ENCODE measurements at regions not wholly inside any gene's neighbourhood (a gene's known extent, or its start where the extent isn't known, plus 50 kb on each side); places are given as distances from the start of the nearest gene placed in this dataset.

- Histone ChIP-seq H3K36me3 (ENCODE audit: control insufficient read depth in 2 of 2, insufficient read depth in 2 of 2, low read length in 1 of 2) (no peaks in the 10 kb centered on the region), H3K4me3 (ENCODE audit: low read depth in 1 of 2, low read length in 2 of 2) (no peak overlapping the region), H3K27me3 (ENCODE audit: control insufficient read depth in 1 of 2, insufficient read depth in 2 of 2, low read length in 2 of 2) (no peaks in the 10 kb centered on the region), H3K9me3 (ENCODE audit: control insufficient read depth in 2 of 2, insufficient read depth in 1 of 2, low read depth in 1 of 2, low read length in 1 of 2) (no peaks in the 10 kb centered on the region), H3K27ac (ENCODE audit: low read depth in 2 of 2, low read length in 1 of 2) (peak overlapping the region in 1 of 2 donors; percentile 67), H3K4me1 (ENCODE audit: control insufficient read depth in 2 of 2, insufficient read depth in 2 of 2, low read length in 1 of 2) (peaks cover 3 to 5% of the 10 kb centered on the region in 2 donors)
- 41 to 46% methylated on average over 8 of the region's 8 CpGs for WGBS, 2 donors
Measured at GRCh38 chr7:101707587-101707986, 78.5 kb upstream of the MYL10 start.

GRCh38 chr7:101708223-101708622 is 79.1 kb upstream of the MYL10 start:
- peak overlapping the region in 1 of 2 donors; percentile 53 for H3K27ac ChIP-seq (ENCODE audit: low read depth in 2 of 2, low read length in 1 of 2)
- no peak overlapping the region for H3K4me3 ChIP-seq (ENCODE audit: low read depth in 1 of 2, low read length in 2 of 2)
- no peaks in the 10 kb centered on the region for H3K9me3 ChIP-seq (ENCODE audit: control insufficient read depth in 2 of 2, insufficient read depth in 1 of 2, low read depth in 1 of 2, low read length in 1 of 2)
- peaks cover 3 to 5% of the 10 kb centered on the region in 2 donors for H3K4me1 ChIP-seq (ENCODE audit: control insufficient read depth in 2 of 2, insufficient read depth in 2 of 2, low read length in 1 of 2)
- WGBS, 2 donors: 69 to 72% methylated on average over 7 of the region's 7 CpGs
- no peaks in the 10 kb centered on the region for H3K36me3 ChIP-seq (ENCODE audit: control insufficient read depth in 2 of 2, insufficient read depth in 2 of 2, low read length in 1 of 2)
- H3K27me3 ChIP-seq (ENCODE audit: control insufficient read depth in 1 of 2, insufficient read depth in 2 of 2, low read length in 2 of 2): no peaks in the 10 kb centered on the region

GRCh38 chr7:101712652-101713051 is 83.6 kb upstream of the MYL10 start:
- H3K4me3 ChIP-seq (ENCODE audit: low read depth in 1 of 2, low read length in 2 of 2): no peak overlapping the region
- no peaks in the 10 kb centered on the region for H3K9me3 ChIP-seq (ENCODE audit: control insufficient read depth in 2 of 2, insufficient read depth in 1 of 2, low read depth in 1 of 2, low read length in 1 of 2)
- H3K27me3 ChIP-seq (ENCODE audit: control insufficient read depth in 1 of 2, insufficient read depth in 2 of 2, low read length in 2 of 2): no peaks in the 10 kb centered on the region
- no peaks in the 10 kb centered on the region for H3K36me3 ChIP-seq (ENCODE audit: control insufficient read depth in 2 of 2, insufficient read depth in 2 of 2, low read length in 1 of 2)
- no peaks in the 10 kb centered on the region for H3K4me1 ChIP-seq (ENCODE audit: control insufficient read depth in 2 of 2, insufficient read depth in 2 of 2, low read length in 1 of 2)
- H3K27ac ChIP-seq (ENCODE audit: low read depth in 2 of 2, low read length in 1 of 2): no peak overlapping the region
- WGBS, 2 donors: 83 to 86% methylated on average over 3 of the region's 3 CpGs

- Histone ChIP-seq H3K4me3 (ENCODE audit: low read depth in 1 of 2, low read length in 2 of 2) (no peak overlapping the region), H3K4me1 (ENCODE audit: control insufficient read depth in 2 of 2, insufficient read depth in 2 of 2, low read length in 1 of 2) (no peaks in the 10 kb centered on the region), H3K9me3 (ENCODE audit: control insufficient read depth in 2 of 2, insufficient read depth in 1 of 2, low read depth in 1 of 2, low read length in 1 of 2) (no peaks in the 10 kb centered on the region), H3K27ac (ENCODE audit: low read depth in 2 of 2, low read length in 1 of 2) (no peak overlapping the region), H3K27me3 (ENCODE audit: control insufficient read depth in 1 of 2, insufficient read depth in 2 of 2, low read length in 2 of 2) (no peaks in the 10 kb centered on the region), H3K36me3 (ENCODE audit: control insufficient read depth in 2 of 2, insufficient read depth in 2 of 2, low read length in 1 of 2) (no peaks in the 10 kb centered on the region)
- WGBS, 2 donors: 77 to 78% methylated on average over 7 of the region's 7 CpGs
Measured at GRCh38 chr7:101714097-101714496, 85.0 kb upstream of the MYL10 start.

GRCh38 chr7:101717628-101718357 is 88.7 kb upstream of the MYL10 start:
- no peaks in the 10 kb centered on the region for H3K27me3 ChIP-seq (ENCODE audit: control insufficient read depth in 1 of 2, insufficient read depth in 2 of 2, low read length in 2 of 2)
- 42 to 44% methylated on average over 25 of the region's 25 CpGs for WGBS, 2 donors
- no peaks in the 10 kb centered on the region for H3K36me3 ChIP-seq (ENCODE audit: control insufficient read depth in 2 of 2, insufficient read depth in 2 of 2, low read length in 1 of 2)
- H3K9me3 ChIP-seq (ENCODE audit: control insufficient read depth in 2 of 2, insufficient read depth in 1 of 2, low read depth in 1 of 2, low read length in 1 of 2): no peaks in the 10 kb centered on the region
- peak overlapping the region; percentile 52 to 89 for H3K27ac ChIP-seq (ENCODE audit: low read depth in 2 of 2, low read length in 1 of 2)
- no peak overlapping the region for H3K4me3 ChIP-seq (ENCODE audit: low read depth in 1 of 2, low read length in 2 of 2)
- no peaks in the 10 kb centered on the region for H3K4me1 ChIP-seq (ENCODE audit: control insufficient read depth in 2 of 2, insufficient read depth in 2 of 2, low read length in 1 of 2)

GRCh38 chr7:101718363-101719122 is 89.4 kb upstream of the MYL10 start:
- Histone ChIP-seq H3K27ac (ENCODE audit: low read depth in 2 of 2, low read length in 1 of 2) (peak overlapping the region; percentile 27 to 43), H3K4me1 (ENCODE audit: control insufficient read depth in 2 of 2, insufficient read depth in 2 of 2, low read length in 1 of 2) (no peaks in the 10 kb centered on the region), H3K9me3 (ENCODE audit: control insufficient read depth in 2 of 2, insufficient read depth in 1 of 2, low read depth in 1 of 2, low read length in 1 of 2) (no peaks in the 10 kb centered on the region), H3K4me3 (ENCODE audit: low read depth in 1 of 2, low read length in 2 of 2) (no peak overlapping the region), H3K27me3 (ENCODE audit: control insufficient read depth in 1 of 2, insufficient read depth in 2 of 2, low read length in 2 of 2) (no peaks in the 10 kb centered on the region), H3K36me3 (ENCODE audit: control insufficient read depth in 2 of 2, insufficient read depth in 2 of 2, low read length in 1 of 2) (no peaks in the 10 kb centered on the region)
- WGBS, 2 donors: 84 to 86% methylated on average over 26 of the region's 26 CpGs

GRCh38 chr7:101719123-101719470 is 90.0 kb upstream of the MYL10 start:
- Histone ChIP-seq H3K4me3 (ENCODE audit: low read depth in 1 of 2, low read length in 2 of 2) (no peak overlapping the region), H3K4me1 (ENCODE audit: control insufficient read depth in 2 of 2, insufficient read depth in 2 of 2, low read length in 1 of 2) (no peaks in the 10 kb centered on the region), H3K27me3 (ENCODE audit: control insufficient read depth in 1 of 2, insufficient read depth in 2 of 2, low read length in 2 of 2) (no peaks in the 10 kb centered on the region), H3K9me3 (ENCODE audit: control insufficient read depth in 2 of 2, insufficient read depth in 1 of 2, low read depth in 1 of 2, low read length in 1 of 2) (no peaks in the 10 kb centered on the region), H3K36me3 (ENCODE audit: control insufficient read depth in 2 of 2, insufficient read depth in 2 of 2, low read length in 1 of 2) (no peaks in the 10 kb centered on the region), H3K27ac (ENCODE audit: low read depth in 2 of 2, low read length in 1 of 2) (no peak overlapping the region)
- 79 to 87% methylated on average over 9 of the region's 9 CpGs for WGBS, 2 donors

GRCh38 chr7:101720324-101720723 is 91.2 kb upstream of the MYL10 start:
- H3K9me3 ChIP-seq (ENCODE audit: control insufficient read depth in 2 of 2, insufficient read depth in 1 of 2, low read depth in 1 of 2, low read length in 1 of 2): no peaks in the 10 kb centered on the region
- no peaks in the 10 kb centered on the region for H3K36me3 ChIP-seq (ENCODE audit: control insufficient read depth in 2 of 2, insufficient read depth in 2 of 2, low read length in 1 of 2)
- WGBS, 2 donors: 66 to 75% methylated on average over 5 of the region's 5 CpGs
- H3K27ac ChIP-seq (ENCODE audit: low read depth in 2 of 2, low read length in 1 of 2): no peak overlapping the region
- H3K4me3 ChIP-seq (ENCODE audit: low read depth in 1 of 2, low read length in 2 of 2): no peak overlapping the region
- H3K4me1 ChIP-seq (ENCODE audit: control insufficient read depth in 2 of 2, insufficient read depth in 2 of 2, low read length in 1 of 2): no peaks in the 10 kb centered on the region
- H3K27me3 ChIP-seq (ENCODE audit: control insufficient read depth in 1 of 2, insufficient read depth in 2 of 2, low read length in 2 of 2): no peaks in the 10 kb centered on the region

GRCh38 chr7:101722247-101722646 is 93.2 kb upstream of the MYL10 start:
- H3K27ac ChIP-seq (ENCODE audit: low read depth in 2 of 2, low read length in 1 of 2): no peak overlapping the region
- no peaks in the 10 kb centered on the region for H3K4me1 ChIP-seq (ENCODE audit: control insufficient read depth in 2 of 2, insufficient read depth in 2 of 2, low read length in 1 of 2)
- H3K27me3 ChIP-seq (ENCODE audit: control insufficient read depth in 1 of 2, insufficient read depth in 2 of 2, low read length in 2 of 2): no peaks in the 10 kb centered on the region
- H3K36me3 ChIP-seq (ENCODE audit: control insufficient read depth in 2 of 2, insufficient read depth in 2 of 2, low read length in 1 of 2): no peaks in the 10 kb centered on the region
- H3K4me3 ChIP-seq (ENCODE audit: low read depth in 1 of 2, low read length in 2 of 2): no peak overlapping the region
- WGBS, 2 donors: 64 to 67% methylated on average over 15 to 21 of the region's 21 CpGs
- H3K9me3 ChIP-seq (ENCODE audit: control insufficient read depth in 2 of 2, insufficient read depth in 1 of 2, low read depth in 1 of 2, low read length in 1 of 2): no peaks in the 10 kb centered on the region

- Histone ChIP-seq H3K4me3 (ENCODE audit: low read depth in 1 of 2, low read length in 2 of 2) (no peak overlapping the region), H3K4me1 (ENCODE audit: control insufficient read depth in 2 of 2, insufficient read depth in 2 of 2, low read length in 1 of 2) (no peaks in the 10 kb centered on the region), H3K36me3 (ENCODE audit: control insufficient read depth in 2 of 2, insufficient read depth in 2 of 2, low read length in 1 of 2) (no peaks in the 10 kb centered on the region), H3K27me3 (ENCODE audit: control insufficient read depth in 1 of 2, insufficient read depth in 2 of 2, low read length in 2 of 2) (no peaks in the 10 kb centered on the region), H3K9me3 (ENCODE audit: control insufficient read depth in 2 of 2, insufficient read depth in 1 of 2, low read depth in 1 of 2, low read length in 1 of 2) (no peaks in the 10 kb centered on the region), H3K27ac (ENCODE audit: low read depth in 2 of 2, low read length in 1 of 2) (no peak overlapping the region)
- WGBS, 2 donors: 77 to 96% methylated on average over 1 of the region's 1 CpG
Measured at GRCh38 chr7:101723835-101724234, 93.6 kb upstream of the CUX1 start.
